SK-N-SH treated with all-trans-retinoic acid at 6 μM for 48 hours (cell line): ENCODE measurements at regions not wholly inside any gene's neighbourhood (a gene's known extent, or its start where the extent isn't known, plus 50 kb on each side); places are given as distances from the start of the nearest gene placed in this dataset.

ENCODE experiments used
- CREB5 ChIP-seq: fragments of 250-450 bp; sonication (Bioruptor Pico); IDR thresholded peaks from 2 replicates; pipeline ENCODE4 v1.5.1; 2020; ENCODE audit warnings: low read depth, mild to moderate bottlenecking, moderate library complexity
- CSDC2 ChIP-seq: fragments of 250-450 bp; sonication (Bioruptor Pico); IDR thresholded peaks from 2 replicates; pipeline ENCODE4 v1.5.0; 2020; ENCODE audit warnings: mild to moderate bottlenecking, moderate library complexity
- ISL1 ChIP-seq: fragments of 250-450 bp; sonication (Bioruptor Pico); IDR thresholded peaks from 2 replicates; pipeline ENCODE4 v2.1.2; 2022; ENCODE audit warnings: mild to moderate bottlenecking, moderate library complexity
- PATZ1 ChIP-seq: fragments of 250-450 bp; sonication (Bioruptor Pico); IDR thresholded peaks from 2 replicates; pipeline ENCODE4 v1.8.0; 2020; ENCODE audit warnings: mild to moderate bottlenecking, moderate library complexity, borderline replicate concordance
- RARB ChIP-seq: fragments of 250-450 bp; sonication (Bioruptor Pico); IDR thresholded peaks from 2 replicates; pipeline ENCODE4 v1.8.0; 2021; ENCODE audit warnings: mild to moderate bottlenecking, moderate library complexity
- TOX ChIP-seq: fragments of 250-450 bp; sonication (Bioruptor Pico); IDR thresholded peaks from 2 replicates; pipeline ENCODE4 v1.8.0; 2021; ENCODE audit warnings: mild to moderate bottlenecking, moderate library complexity, borderline replicate concordance
- ZC3H10 ChIP-seq: fragments of 250-450 bp; sonication (Bioruptor Pico); IDR thresholded peaks from 2 replicates; pipeline ENCODE4 v1.5.1; 2021; ENCODE audit warnings: mild to moderate bottlenecking, moderate library complexity
- ZFP30 ChIP-seq: fragments of 450-650 bp; formaldehyde crosslinking; IDR thresholded peaks from 2 replicates; pipeline ENCODE4 v1.5.0; 2022; ENCODE audit warnings: mild to moderate bottlenecking, moderate library complexity

- TF ChIP-seq PATZ1 (CRISPR knock-in tag) (no peak), ZC3H10 (no peak), TOX (no peak), CREB5 (CRISPR knock-in tag) (no peak), CSDC2 (no peak), ISL1 (CRISPR knock-in tag) (no peak), ZFP30 (CRISPR knock-in tag) (no peak), RARB (CRISPR knock-in tag) (no peak)
Measured at GRCh38 chr20:24406750-24407149, 62.7 kb upstream of the SYNDIG1 start.
